NOMO-1 (cell line): ENCODE measurements at regions not wholly inside any gene's neighbourhood (a gene's known extent, or its start where the extent isn't known, plus 50 kb on each side); places are given as distances from the start of the nearest gene placed in this dataset.

Experiments used
- DNase-seq, 2 experiments: peaks; one replicate each; lab custom pipeline; 2025; ENCODE audit not compliant: unreplicated experiment in 2 of 2; lab: John Stamatoyannopoulos, UW

DNA sequence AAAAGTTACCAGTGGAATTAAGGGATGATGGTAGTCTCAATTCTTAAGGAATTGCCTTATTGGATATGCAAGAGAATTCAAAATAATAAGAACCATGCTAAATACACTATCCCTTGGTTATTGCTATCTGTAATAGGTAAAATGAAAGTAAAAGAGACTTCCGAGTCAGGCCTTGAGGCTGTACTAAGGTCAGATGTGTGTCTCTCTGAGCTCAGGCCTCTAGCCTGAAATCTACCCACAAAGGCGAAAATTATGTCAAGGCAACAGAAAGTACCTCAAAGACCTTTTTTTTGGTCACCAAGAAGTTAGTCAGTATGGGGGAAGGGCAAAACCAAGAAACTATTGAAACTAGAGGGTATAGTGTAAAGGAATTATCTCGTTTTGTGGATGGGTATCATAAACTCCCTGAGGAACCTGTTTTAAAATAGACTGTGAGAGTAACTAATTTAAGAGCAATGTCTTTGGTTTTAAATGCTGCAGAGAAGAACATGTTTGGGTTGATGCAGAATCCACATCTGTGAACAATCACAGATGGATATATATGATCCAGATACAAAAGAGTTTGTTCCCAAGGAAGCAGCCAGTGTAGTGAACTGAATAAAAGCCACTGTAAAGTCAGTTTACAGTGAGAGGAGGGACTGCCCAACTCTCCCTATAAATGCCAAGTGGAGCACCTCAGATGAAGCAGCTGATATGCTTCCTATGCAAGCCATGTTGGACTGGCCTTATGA is 382.3 kb upstream of the SEMA6D start:
- no peak for DNase-seq

DNA sequence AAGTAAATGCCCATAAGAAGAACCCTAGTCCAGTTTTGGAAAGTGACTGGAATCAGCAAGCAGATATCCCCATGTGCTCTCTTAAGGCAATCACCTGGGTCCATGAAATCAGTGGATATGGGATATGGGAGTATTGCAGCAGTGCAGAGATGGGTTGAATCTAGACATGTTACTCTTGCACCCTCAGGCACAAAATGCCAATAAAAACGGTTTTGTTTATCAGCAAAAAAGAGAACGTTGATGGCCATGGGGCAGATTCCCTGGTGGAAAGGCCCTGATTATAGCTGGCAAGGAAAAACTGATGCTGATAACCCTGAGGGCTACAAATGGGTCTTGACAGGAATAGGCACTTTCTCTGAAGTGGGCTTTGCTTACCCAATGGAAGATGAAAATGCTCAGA is 380.2 kb upstream of the SEMA6D start:
- no peak for DNase-seq

DNA sequence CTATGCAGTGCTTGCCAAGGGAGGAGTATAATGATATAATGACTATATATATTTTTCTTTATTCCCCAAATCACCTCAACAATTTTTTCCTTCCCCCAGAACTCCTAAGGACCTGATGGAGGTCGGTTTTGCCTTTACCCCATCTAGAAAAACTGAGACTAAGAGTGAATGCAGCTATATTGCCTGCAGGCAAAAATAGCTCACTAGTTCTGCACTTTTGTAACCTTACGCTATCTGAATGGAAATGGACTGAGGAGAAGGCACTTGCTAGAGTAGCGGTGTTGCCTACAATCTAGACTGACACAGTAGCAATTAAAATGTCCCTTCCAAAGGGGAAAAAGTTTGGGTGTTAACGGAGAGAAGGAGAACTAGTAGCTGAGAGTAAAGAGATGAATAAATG is 379.5 kb upstream of the SEMA6D start:
- no peak for DNase-seq

GRCh38 chr15:47338771-47339170 is 378.5 kb upstream of the SEMA6D start:
- DNase-seq = no peak

DNA sequence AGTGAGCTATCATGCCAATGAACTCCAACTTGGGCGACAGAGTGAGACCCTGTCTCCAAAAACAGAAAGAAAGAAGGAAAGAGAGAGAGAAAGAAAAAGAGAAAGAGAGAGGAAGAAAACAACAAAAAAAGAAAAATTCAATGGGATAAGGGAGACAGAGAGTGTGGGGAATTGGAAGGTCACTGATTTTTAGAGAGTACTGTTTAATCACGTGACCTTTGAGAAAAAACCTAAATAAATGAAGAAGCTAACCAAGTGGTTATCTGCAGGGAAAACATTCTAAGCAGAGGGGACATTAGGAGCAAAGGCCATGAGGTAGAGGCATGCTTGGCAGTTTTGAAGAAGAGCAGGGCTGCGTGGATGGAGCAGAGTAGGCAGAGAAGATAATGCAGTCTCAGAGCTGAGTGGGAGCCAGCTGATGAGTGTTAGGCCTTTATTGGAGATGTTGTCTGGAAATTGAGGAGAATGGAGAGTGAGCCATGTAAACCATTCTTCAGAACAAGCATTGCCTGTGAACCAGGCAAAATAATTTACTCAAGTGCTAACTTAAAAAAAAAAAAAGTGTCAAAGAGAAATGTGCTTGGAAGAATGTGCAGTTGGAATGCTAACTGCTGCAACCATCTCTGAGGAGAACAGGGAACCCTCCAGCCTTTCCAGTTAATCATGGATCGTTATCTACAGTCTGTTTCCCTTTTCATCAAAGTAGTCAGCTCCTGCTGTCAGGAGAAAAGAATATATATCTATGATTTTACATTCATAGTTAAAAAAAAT is 377.3 kb upstream of the SEMA6D start:
- no peak for DNase-seq

- no peak for DNase-seq
Observed at GRCh38 chr15:47340571-47340920, 376.8 kb upstream of the SEMA6D start.

- no peak for DNase-seq
Observed at GRCh38 chr15:47349179-47349578, 368.1 kb upstream of the SEMA6D start.

DNA sequence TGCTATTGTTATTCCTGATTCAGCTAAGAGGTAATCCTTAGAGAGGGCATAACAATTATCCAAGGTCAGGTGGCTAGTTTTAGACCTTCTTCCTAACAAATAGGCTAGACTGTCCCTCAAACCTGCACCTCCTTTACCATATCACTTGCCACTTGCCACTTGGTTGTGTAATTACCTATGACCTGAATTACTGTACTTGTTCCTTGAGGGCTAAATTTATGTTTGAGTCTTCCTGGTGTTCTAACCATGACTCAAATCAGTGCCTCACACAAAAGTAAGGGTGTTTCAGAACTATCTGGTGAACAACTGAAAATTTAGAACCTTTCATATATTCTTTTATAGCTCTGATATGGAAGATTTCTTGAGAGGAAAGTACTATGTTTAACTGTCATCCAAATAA is 365.8 kb upstream of the SEMA6D start:
- no peak for DNase-seq

- no peak for DNase-seq
Observed at GRCh38 chr15:47352217-47352616, 365.1 kb upstream of the SEMA6D start.

DNA sequence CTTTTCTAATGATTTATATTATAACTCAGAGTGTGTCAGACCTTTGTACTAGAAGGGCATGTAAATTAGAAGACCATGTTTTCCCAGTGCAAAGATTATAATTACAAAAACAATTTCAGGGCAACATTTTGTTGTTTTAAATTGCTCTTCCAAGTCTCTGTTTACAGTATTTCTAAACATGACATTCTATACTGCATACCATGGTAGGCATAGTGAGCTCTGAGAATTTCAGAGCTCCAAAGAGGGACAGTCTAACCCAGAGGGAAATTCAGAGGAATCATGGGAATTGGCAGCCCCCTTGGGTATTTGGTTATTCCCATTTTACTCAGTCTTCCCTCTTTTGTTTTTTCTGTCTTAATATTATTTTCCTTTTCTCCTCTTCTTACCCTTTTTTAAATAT is 361.5 kb upstream of the SEMA6D start:
- DNase-seq = no peak

DNA sequence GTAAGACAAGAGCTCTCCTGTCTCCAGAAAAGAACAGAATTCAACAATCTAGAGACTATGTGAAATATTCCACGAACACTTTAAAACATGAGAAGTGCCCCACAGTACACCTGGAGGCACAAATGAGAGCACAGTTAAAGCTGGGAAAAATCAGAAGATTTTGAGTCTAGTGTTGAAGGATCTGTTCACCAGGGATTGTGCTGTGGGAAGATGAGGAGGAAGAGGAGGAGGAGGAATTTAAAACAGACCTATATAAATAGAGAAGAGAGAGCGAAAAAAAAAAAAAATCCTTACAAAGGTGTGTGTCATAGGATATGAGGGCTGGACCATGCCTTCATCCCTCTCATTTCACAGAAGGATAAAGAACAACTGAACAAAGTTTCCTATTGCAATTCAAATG is 361.0 kb upstream of the SEMA6D start:
- no peak for DNase-seq

DNA sequence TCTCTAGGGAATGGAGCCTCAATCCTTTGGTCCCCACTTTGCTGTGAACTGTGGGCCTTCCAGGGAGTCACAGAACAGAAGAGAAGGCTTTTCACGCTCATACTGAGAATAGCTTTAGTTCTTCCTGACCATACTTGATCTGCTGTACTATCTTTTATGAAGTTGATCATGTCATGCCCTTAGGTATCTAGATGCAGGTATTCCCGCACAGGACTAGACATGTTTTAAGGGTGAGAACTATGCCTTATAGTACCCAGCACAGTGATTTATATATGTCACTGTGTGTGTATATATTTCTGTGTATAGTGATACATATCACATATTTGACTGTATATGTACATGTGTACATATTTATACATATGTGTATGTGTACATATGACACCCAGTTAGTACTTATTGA is 358.4 kb upstream of the SEMA6D start:
- no peak for DNase-seq

- DNase-seq = no peak
Observed at GRCh38 chr15:47360305-47360704, 357.0 kb upstream of the SEMA6D start.

DNA sequence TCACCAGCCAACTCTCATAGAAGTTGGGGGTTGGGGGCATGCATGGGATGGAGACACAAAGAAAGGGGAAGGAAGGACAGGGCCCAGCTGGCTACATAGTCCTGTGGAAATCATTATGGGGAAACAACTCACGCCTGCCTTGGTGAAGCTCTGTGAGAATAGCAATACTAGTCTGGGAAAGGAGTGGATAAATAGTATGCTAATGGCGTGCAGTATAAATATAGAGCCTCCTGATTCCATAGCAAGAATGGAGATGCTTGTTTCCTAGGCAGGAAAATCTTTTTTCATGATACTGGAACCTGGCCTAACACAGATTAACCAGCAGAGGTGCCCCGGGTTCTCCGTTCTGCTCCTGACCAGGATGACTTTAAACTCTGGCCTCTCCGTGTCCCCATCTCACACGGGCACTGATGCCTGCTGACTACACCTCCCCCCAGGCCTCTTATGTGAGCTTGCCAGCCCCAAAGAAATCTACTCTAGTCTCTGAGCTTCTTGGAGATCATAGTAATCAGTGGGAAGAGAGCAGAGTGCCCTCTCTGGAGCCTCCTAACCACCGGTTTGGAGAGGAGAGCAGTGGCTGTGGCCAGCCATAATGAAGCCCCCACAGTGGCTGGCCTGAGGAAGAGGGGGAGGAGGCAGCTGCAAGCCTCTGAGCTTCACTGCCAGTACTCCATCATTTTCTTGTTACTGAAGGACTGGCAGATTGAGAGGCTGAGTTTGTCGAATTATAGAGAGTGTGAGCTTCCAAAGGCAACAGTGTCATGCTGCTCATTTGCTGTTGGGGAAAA is 355.0 kb upstream of the SEMA6D start:
- DNase-seq = peak; percentile 39 to 59

GRCh38 chr15:47363653-47364052 is 353.7 kb upstream of the SEMA6D start:
- peak in 1 of 2 experiments; percentile 18 for DNase-seq

- DNase-seq = no peak
Observed at GRCh38 chr15:47364230-47365141, 352.8 kb upstream of the SEMA6D start.

GRCh38 chr15:47366884-47367283 is 350.4 kb upstream of the SEMA6D start:
- DNase-seq = peak; percentile 9 to 23

DNA sequence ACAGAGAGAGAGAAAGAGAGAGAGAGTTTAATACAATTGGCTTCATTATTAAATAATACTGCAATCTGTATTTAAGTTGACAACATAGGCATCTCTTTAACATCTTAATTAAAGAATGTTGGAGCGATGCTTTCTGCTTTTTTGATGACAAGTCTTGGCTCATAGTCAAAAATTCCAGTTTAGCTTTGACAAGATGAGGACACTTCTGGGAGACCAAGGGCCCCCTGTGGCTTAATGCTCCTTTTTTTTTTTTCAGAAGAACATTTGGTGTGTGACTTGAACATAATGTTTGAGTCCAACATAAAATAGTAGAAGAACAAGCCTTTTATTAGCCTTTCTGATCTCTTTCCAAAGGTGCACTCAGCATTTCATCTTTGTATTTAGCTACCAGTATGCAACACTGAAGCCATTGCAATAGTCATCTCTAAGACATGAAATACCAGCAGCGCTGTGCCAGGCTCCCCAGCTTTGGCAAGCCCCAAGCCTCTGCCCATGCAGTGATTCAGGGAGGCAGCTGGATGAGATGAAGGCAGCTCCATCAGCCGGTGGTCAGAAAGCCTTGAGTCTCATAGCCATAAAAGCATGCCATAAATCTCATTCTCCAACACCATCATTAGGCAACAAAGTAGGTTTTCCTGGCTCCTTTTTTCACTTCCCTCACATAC is 349.4 kb upstream of the SEMA6D start:
- no peak for DNase-seq

- DNase-seq = no peak
Observed at GRCh38 chr15:47371939-47372338, 345.4 kb upstream of the SEMA6D start.

DNA sequence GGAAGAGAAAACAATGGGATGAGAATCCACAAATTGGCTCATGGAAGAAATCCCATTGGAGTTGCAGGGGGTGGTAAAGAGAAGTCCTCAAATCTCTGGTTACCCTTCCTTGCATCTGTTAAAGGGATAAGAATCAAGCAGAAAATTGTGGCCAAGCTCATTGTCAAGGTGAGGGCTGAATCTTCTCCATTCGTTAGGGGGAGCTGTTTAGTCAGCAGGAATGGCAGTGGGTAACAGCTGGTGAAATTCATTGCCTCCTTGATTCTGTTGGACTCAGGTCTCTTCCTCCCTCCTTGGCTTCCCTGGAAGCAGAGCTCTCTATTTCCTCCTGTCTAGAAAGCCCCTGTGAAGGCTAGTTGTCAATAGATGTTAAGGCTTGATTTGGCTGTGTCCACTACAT is 343.1 kb upstream of the SEMA6D start:
- DNase-seq = no peak
